Effector memory CD8-positive, alpha-beta T cell (primary cell): ENCODE measurements at regions not wholly inside any gene's neighbourhood (a gene's known extent, or its start where the extent isn't known, plus 50 kb on each side); places are given as distances from the start of the nearest gene placed in this dataset.

ENCODE experiments used
- ATAC-seq: fragments of 150-1000 bp; cut with Tn5 transposase; replicated peaks from 2 replicates; pipeline ENCODE4 v1.10.0; 2021; ENCODE audit warnings: mild to moderate bottlenecking, moderate library complexity
- DNase-seq, 3 experiments: peaks; one replicate each; pipeline ENCODE4 v3.0.0; 2021
- H3K27ac Mint-ChIP-seq, 2 donors: one replicate each; pipeline ENCODE4 v1.8.0; 2022; ENCODE audit warnings: mild to moderate bottlenecking in 2 of 2, mixed read lengths in 2 of 2, moderate library complexity in 2 of 2
- H3K27me3 Mint-ChIP-seq, 2 donors: one replicate each; pipeline ENCODE4 v1.8.0; 2022; ENCODE audit warnings: mixed read lengths in 2 of 2
- H3K36me3 Mint-ChIP-seq: one replicate; pipeline ENCODE4 v1.8.0; 2022; ENCODE audit warnings: mild to moderate bottlenecking, moderate library complexity, mixed read lengths; ENCODE audit not compliant: insufficient read depth
- H3K4me1 Mint-ChIP-seq, 2 donors: one replicate each; pipeline ENCODE4 v1.8.0; 2022; ENCODE audit warnings: low read depth in 2 of 2, mixed read lengths in 2 of 2
- H3K4me3 Mint-ChIP-seq, 2 donors: one replicate each; pipeline ENCODE4 v1.8.0; 2022; ENCODE audit warnings: mild to moderate bottlenecking in 2 of 2, mixed read lengths in 2 of 2, moderate library complexity in 2 of 2
- H3K9me3 Mint-ChIP-seq, 2 donors: one replicate each; pipeline ENCODE4 v1.8.0; 2022; ENCODE audit warnings: mixed read lengths in 2 of 2

- Mint-ChIP-seq H3K4me1 (no peaks in the 10 kb centered on the region), H3K36me3 (no peaks in the 10 kb centered on the region), H3K9me3 (peaks cover 1 to 17% of the 10 kb centered on the region in 2 donors), H3K4me3 (no peak overlapping the region), H3K27ac (no peak overlapping the region), H3K27me3 (no peaks in the 10 kb centered on the region)
- ATAC-seq, result no peak
- no peak for DNase-seq
Measured at GRCh38 chr13:71979616-71980015, 112.6 kb upstream of the DACH1 start.

GRCh38 chr13:71977028-71977427 is 110.0 kb upstream of the DACH1 start:
- DNase-seq, result no peak
- peaks cover 4 to 16% of the 10 kb centered on the region in 2 donors for H3K9me3 Mint-ChIP-seq
- no peak for ATAC-seq
- no peaks in the 10 kb centered on the region for H3K27me3 Mint-ChIP-seq
- no peak overlapping the region for H3K27ac Mint-ChIP-seq
- no peaks in the 10 kb centered on the region for H3K36me3 Mint-ChIP-seq
- H3K4me1 Mint-ChIP-seq, result no peaks in the 10 kb centered on the region
- no peak overlapping the region for H3K4me3 Mint-ChIP-seq

GRCh38 chr13:71967990-71968389 is 101.0 kb upstream of the DACH1 start:
- DNase-seq (no peak), ATAC-seq (no peak)
- no peaks in the 10 kb centered on the region for H3K36me3 Mint-ChIP-seq
- H3K9me3 Mint-ChIP-seq, result peaks cover 10 to 12% of the 10 kb centered on the region in 2 donors
- no peaks in the 10 kb centered on the region for H3K4me1 Mint-ChIP-seq
- H3K4me3 Mint-ChIP-seq, result no peak overlapping the region
- no peaks in the 10 kb centered on the region for H3K27me3 Mint-ChIP-seq
- H3K27ac Mint-ChIP-seq, result no peak overlapping the region

GRCh38 chr13:71964491-71965100 is 97.6 kb upstream of the DACH1 start:
- ATAC-seq (no peak), DNase-seq (no peak)
- H3K4me1 Mint-ChIP-seq, result no peaks in the 10 kb centered on the region
- no peaks in the 10 kb centered on the region for H3K36me3 Mint-ChIP-seq
- no peaks in the 10 kb centered on the region for H3K27me3 Mint-ChIP-seq
- H3K9me3 Mint-ChIP-seq, result peaks cover 7 to 11% of the 10 kb centered on the region in 2 donors
- H3K4me3 Mint-ChIP-seq, result no peak overlapping the region
- no peak overlapping the region for H3K27ac Mint-ChIP-seq

GRCh38 chr13:71962735-71963134 is 95.7 kb upstream of the DACH1 start:
- DNase-seq (no peak), ATAC-seq (no peak)
- Mint-ChIP-seq H3K36me3 (no peaks in the 10 kb centered on the region), H3K4me1 (no peaks in the 10 kb centered on the region), H3K27ac (no peak overlapping the region), H3K4me3 (no peak overlapping the region), H3K9me3 (peaks cover 7 to 8% of the 10 kb centered on the region in 2 donors), H3K27me3 (no peaks in the 10 kb centered on the region)

- no peak overlapping the region for H3K27ac Mint-ChIP-seq
- DNase-seq (no peak), ATAC-seq (no peak)
- H3K4me3 Mint-ChIP-seq, result no peak overlapping the region
- no peaks in the 10 kb centered on the region for H3K36me3 Mint-ChIP-seq
- H3K9me3 Mint-ChIP-seq, result peaks cover 7 to 8% of the 10 kb centered on the region in 2 donors
- H3K4me1 Mint-ChIP-seq, result no peaks in the 10 kb centered on the region
- H3K27me3 Mint-ChIP-seq, result no peaks in the 10 kb centered on the region
Measured at GRCh38 chr13:71962126-71962525, 95.1 kb upstream of the DACH1 start.

GRCh38 chr13:71949441-71949840 is 82.4 kb upstream of the DACH1 start:
- ATAC-seq (no peak), DNase-seq (no peak)
- Mint-ChIP-seq H3K4me1 (no peaks in the 10 kb centered on the region), H3K4me3 (no peak overlapping the region), H3K27me3 (no peaks in the 10 kb centered on the region), H3K36me3 (no peaks in the 10 kb centered on the region), H3K9me3 (peaks cover 1 to 14% of the 10 kb centered on the region in 2 donors), H3K27ac (no peak overlapping the region)

- no peaks in the 10 kb centered on the region for H3K36me3 Mint-ChIP-seq
- H3K9me3 Mint-ChIP-seq, result peaks cover 6 to 13% of the 10 kb centered on the region in 2 donors
Measured at GRCh38 chr13:71939186-71939585, 72.2 kb upstream of the DACH1 start.

GRCh38 chr13:71935166-71935840 is 68.3 kb upstream of the DACH1 start:
- ATAC-seq, result no peak
- H3K9me3 Mint-ChIP-seq, result peaks cover 6 to 7% of the 10 kb centered on the region in 2 donors
- no peaks in the 10 kb centered on the region for H3K4me1 Mint-ChIP-seq
- DNase-seq, result no peak
- H3K27ac Mint-ChIP-seq, result no peak overlapping the region
- H3K27me3 Mint-ChIP-seq, result no peaks in the 10 kb centered on the region
- no peak overlapping the region for H3K4me3 Mint-ChIP-seq
- H3K36me3 Mint-ChIP-seq, result no peaks in the 10 kb centered on the region

More at GRCh38 chr13:71939186-71939585, 72.2 kb upstream of the DACH1 start:
- H3K4me1 Mint-ChIP-seq, result no peaks in the 10 kb centered on the region
- no peak overlapping the region for H3K27ac Mint-ChIP-seq
- no peak for DNase-seq
- no peaks in the 10 kb centered on the region for H3K27me3 Mint-ChIP-seq
- no peak overlapping the region for H3K4me3 Mint-ChIP-seq
- ATAC-seq, result no peak

- ATAC-seq (no peak), DNase-seq (no peak)
- H3K4me1 Mint-ChIP-seq, result no peaks in the 10 kb centered on the region
- H3K36me3 Mint-ChIP-seq, result no peaks in the 10 kb centered on the region
- no peak overlapping the region for H3K27ac Mint-ChIP-seq
- no peaks in the 10 kb centered on the region for H3K27me3 Mint-ChIP-seq
- H3K4me3 Mint-ChIP-seq, result no peak overlapping the region
- peaks cover 5 to 6% of the 10 kb centered on the region in 2 donors for H3K9me3 Mint-ChIP-seq
Measured at GRCh38 chr13:71924931-71925330, 57.9 kb upstream of the DACH1 start.

GRCh38 chr13:71922194-71922593 is 55.2 kb upstream of the DACH1 start:
- DNase-seq, result no peak
- no peaks in the 10 kb centered on the region for H3K36me3 Mint-ChIP-seq
- H3K27ac Mint-ChIP-seq, result no peak overlapping the region

More at GRCh38 chr13:71922194-71922593, 55.2 kb upstream of the DACH1 start:
- Mint-ChIP-seq H3K9me3 (peaks cover 0 to 3% of the 10 kb centered on the region in 2 donors), H3K4me3 (no peak overlapping the region), H3K27me3 (no peaks in the 10 kb centered on the region), H3K4me1 (no peaks in the 10 kb centered on the region)
- no peak for ATAC-seq
